IMR-90 (cell line): ENCODE measurements at regions not wholly inside any gene's neighbourhood (a gene's known extent, or its start where the extent isn't known, plus 50 kb on each side); places are given as distances from the start of the nearest gene placed in this dataset.

Source experiments
- ATAC-seq: fragments of 200-7000 bp; cut with Tn5 transposase; 2 replicates; pipeline ENCODE4 v1.9.1; 2020; ENCODE audit warnings: low read depth, mild to moderate bottlenecking, moderate library complexity
- BruUV-seq: library from RNA; stranded (reverse); fragments of 400-500 nt; replicated peaks from 2 replicates; lab custom pipeline; 2021; lab: Mats Ljungman, UMichigan
- CTCF ChIA-PET: fragments of 300-600 bp; formaldehyde crosslinking; extraction: SDS; loops from one replicate; lab custom pipeline; 2021; ENCODE audit warnings: antibody characterized with exemption; lab: Yijun Ruan, JAX
- POLR2A ChIA-PET: fragments of 300-600 bp; sonication (Branson Sonifier 250); formaldehyde crosslinking; loops from one replicate; lab custom pipeline; 2022; ENCODE audit warnings: antibody characterized with exemption; ENCODE audit not compliant: unreplicated experiment; lab: Charles Lee
- DNase-seq: peaks from one replicate; pipeline ENCODE4 v3.0.0; 2013
- H2AFZ ChIP-seq: replicated peaks from 2 replicates; pipeline ENCODE3; 2013; ENCODE audit warnings: low read length, mild to moderate bottlenecking; ENCODE audit not compliant: poor library complexity
- H2AK5ac ChIP-seq: 2 replicates; pipeline ENCODE4 v1.6.1; 2013; ENCODE audit warnings: low read depth, low read length, inconsistent platforms
- H2AK9ac ChIP-seq: replicated peaks from 2 replicates; pipeline ENCODE3; 2013; ENCODE audit warnings: mild to moderate bottlenecking, low read depth, low read length, moderate library complexity; ENCODE audit not compliant: poor library complexity
- H2BK120ac ChIP-seq: 2 replicates; pipeline ENCODE4 v1.6.1; 2013; ENCODE audit warnings: low read depth, low read length, inconsistent platforms
- H2BK15ac ChIP-seq: 3 replicates; pipeline ENCODE4 v1.6.1; 2013; ENCODE audit warnings: low read depth, low read length, inconsistent platforms
- H2BK20ac ChIP-seq: 2 replicates; pipeline ENCODE4 v1.6.1; 2013; ENCODE audit warnings: low read depth, mild to moderate bottlenecking, inconsistent platforms, low read length, moderate library complexity
- H2BK5ac ChIP-seq: 2 replicates; pipeline ENCODE4 v1.6.1; 2013; ENCODE audit warnings: mild to moderate bottlenecking, low read depth, low read length, inconsistent platforms; ENCODE audit not compliant: poor library complexity, severe bottlenecking
- H3K14ac ChIP-seq: replicated peaks from 2 replicates; pipeline ENCODE4 v1.6.1; 2013; ENCODE audit warnings: low read depth, low read length, inconsistent platforms
- H3K18ac ChIP-seq: 2 replicates; pipeline ENCODE4 v1.6.1; 2013; ENCODE audit warnings: low read depth, low read length, control low read depth
- H3K23ac ChIP-seq: 2 replicates; pipeline ENCODE4 v1.6.1; 2013; ENCODE audit warnings: low read depth, low read length, inconsistent platforms
- H3K27ac ChIP-seq: 2 replicates; pipeline ENCODE4 v1.5.1; 2013; ENCODE audit warnings: mild to moderate bottlenecking, control low read depth, low read length; ENCODE audit not compliant: insufficient read depth
- H3K27me3 ChIP-seq: 2 replicates; pipeline ENCODE4 v1.6.1; 2013; ENCODE audit warnings: low read length; ENCODE audit not compliant: control insufficient read depth, insufficient read depth
- H3K36me3 ChIP-seq: 2 replicates; pipeline ENCODE4 v1.6.1; 2013; ENCODE audit warnings: low read length, mixed read lengths; ENCODE audit not compliant: control insufficient read depth, insufficient read depth
- H3K4ac ChIP-seq: 2 replicates; pipeline ENCODE4 v1.6.1; 2013; ENCODE audit warnings: low read depth, low read length, inconsistent platforms
- H3K4me1 ChIP-seq: 2 replicates; pipeline ENCODE4 v1.6.1; 2013; ENCODE audit warnings: low read length, mixed read lengths; ENCODE audit not compliant: control insufficient read depth, insufficient read depth
- H3K4me2 ChIP-seq: 2 replicates; pipeline ENCODE4 v1.6.1; 2013; ENCODE audit warnings: low read depth, mild to moderate bottlenecking, control low read depth, low read length, moderate library complexity
- H3K4me3 ChIP-seq: 2 replicates; pipeline ENCODE4 v1.5.1; 2013; ENCODE audit warnings: low read depth, mild to moderate bottlenecking, control low read depth, low read length, moderate library complexity; ENCODE audit not compliant: insufficient read depth
- H3K56ac ChIP-seq: 2 replicates; pipeline ENCODE4 v1.6.1; 2013; ENCODE audit warnings: low read length, inconsistent platforms; ENCODE audit not compliant: insufficient read depth; ENCODE audit errors: extremely low read depth
- H3K79me1 ChIP-seq, 2 experiments: 2 replicates each; pipeline ENCODE4 v1.6.1; 2013; ENCODE audit warnings: low read length in 2 of 2, inconsistent platforms in 1 of 2, low read depth in 1 of 2
- H3K9ac ChIP-seq: 2 replicates; pipeline ENCODE4 v1.6.1; 2013; ENCODE audit warnings: low read depth, low read length, control low read depth
- H3K9me1 ChIP-seq: 2 replicates; pipeline ENCODE4 v1.6.1; 2013; ENCODE audit warnings: low read length, inconsistent platforms; ENCODE audit not compliant: insufficient read depth
- H3K9me3 ChIP-seq: 2 replicates; pipeline ENCODE4 v1.6.1; 2013; ENCODE audit warnings: low read length; ENCODE audit not compliant: control insufficient read depth, insufficient read depth
- H4K20me1 ChIP-seq: 2 replicates; pipeline ENCODE4 v1.6.1; 2013; ENCODE audit warnings: low read length, inconsistent platforms; ENCODE audit not compliant: insufficient read depth
- H4K5ac ChIP-seq: 2 replicates; pipeline ENCODE4 v1.6.1; 2013; ENCODE audit warnings: mild to moderate bottlenecking, low read depth, low read length, control low read depth
- H4K8ac ChIP-seq, 2 experiments: 2 replicates each; pipeline ENCODE4 v1.6.1; 2013; ENCODE audit warnings: low read depth in 2 of 2, low read length in 2 of 2, control low read depth in 1 of 2, inconsistent platforms in 1 of 2
- H4K91ac ChIP-seq: 2 replicates; pipeline ENCODE4 v1.6.1; 2013; ENCODE audit warnings: low read depth, low read length, inconsistent platforms; ENCODE audit not compliant: insufficient read depth
- BHLHE40 ChIP-seq: fragments of 150-350 bp; IDR thresholded peaks from 2 replicates; pipeline ENCODE4 v1.6.1; 2016; ENCODE audit warnings: mild to moderate bottlenecking, low read depth, low read length
- CEBPB ChIP-seq: IDR thresholded peaks from 2 replicates; pipeline ENCODE4 v1.6.1; 2012; ENCODE audit warnings: low read depth, low read length, improper control_type of control experiment
- CHD1 ChIP-seq: IDR thresholded peaks from 2 replicates; pipeline ENCODE4 v1.6.1; 2012; ENCODE audit warnings: low read depth, low read length, improper control_type of control experiment
- FOS ChIP-seq: fragments of 150-350 bp; IDR thresholded peaks from 2 replicates; pipeline ENCODE4 v1.6.1; 2016; ENCODE audit warnings: low read depth, low read length
- MAFK ChIP-seq: IDR thresholded peaks from 2 replicates; pipeline ENCODE4 v1.6.1; 2012; ENCODE audit warnings: low read depth, low read length, improper control_type of control experiment
- MAZ ChIP-seq: IDR thresholded peaks from 2 replicates; pipeline ENCODE4 v1.6.1; 2012; ENCODE audit warnings: low read depth, mild to moderate bottlenecking, low read length, improper control_type of control experiment, moderate library complexity, borderline replicate concordance
- MXI1 ChIP-seq: IDR thresholded peaks from 2 replicates; pipeline ENCODE4 v1.6.1; 2012; ENCODE audit warnings: low read depth, mild to moderate bottlenecking, low read length, moderate library complexity, borderline replicate concordance
- NFE2L2 ChIP-seq: fragments of 150-350 bp; IDR thresholded peaks from 2 replicates; pipeline ENCODE4 v1.6.1; 2016; ENCODE audit warnings: low read depth, mild to moderate bottlenecking, low read length
- POLR2A ChIP-seq: IDR thresholded peaks from 2 replicates; pipeline ENCODE4 v1.6.1; 2012; ENCODE audit warnings: mild to moderate bottlenecking, low read depth, low read length
- RAD21 ChIP-seq: IDR thresholded peaks from 2 replicates; pipeline ENCODE4 v1.6.1; 2012; ENCODE audit warnings: low read length, improper control_type of control experiment
- RCOR1 ChIP-seq: IDR thresholded peaks from 2 replicates; pipeline ENCODE4 v1.6.1; 2012; ENCODE audit warnings: mild to moderate bottlenecking, low read length, improper control_type of control experiment; ENCODE audit not compliant: insufficient replicate concordance
- RFX5 ChIP-seq: IDR thresholded peaks from 2 replicates; pipeline ENCODE4 v1.8.0; 2012; ENCODE audit warnings: low read depth, mild to moderate bottlenecking, low read length, moderate library complexity
- SMC3 ChIP-seq: fragments of 150-350 bp; IDR thresholded peaks from 2 replicates; pipeline ENCODE4 v1.6.1; 2016; ENCODE audit warnings: low read depth, mild to moderate bottlenecking, antibody characterized with exemption, low read length, moderate library complexity
- WGBS, 2 experiments: methylation state at CpG; one replicate each; pipeline versions ENCODE4 v1.1.5 to v1.1.7; 2013; ENCODE audit warnings: missing lambda C conversion rate in 2 of 2; ENCODE audit not compliant: insufficient read length in 1 of 2; ENCODE audit errors: extremely low coverage in 2 of 2; 5-methylcytosine and 5-hydroxymethylcytosine counted together
- dilution Hi-C: fragments of 300-500 bp; cut with HindIII; formaldehyde crosslinking; loops from one replicate; pipeline ENCODE4 v1.14.3; 2018; ENCODE audit warnings: low sequenced_read_pairs; ENCODE audit not compliant: unreplicated experiment
- in situ Hi-C: fragments of 300-500 bp; cut with MboI; formaldehyde crosslinking; loops from 3 replicates; pipeline ENCODE4 v1.14.3; 2019; ENCODE audit warnings: low sequenced_read_pairs, inconsistent platforms, mixed read lengths
- intact Hi-C: fragments of 100-400 bp; cut with micrococcal nuclease; formaldehyde crosslinking; loops from 2 replicates; pipeline ENCODE4 v1.10.0; 2022
- TF ChIP-seq, protein P1 (sequence below): fragments of 150-350 bp; IDR thresholded peaks from 2 replicates; pipeline ENCODE4 v1.6.1; 2016; ENCODE audit warnings: low read depth, mild to moderate bottlenecking, low read length, moderate library complexity, borderline replicate concordance
- TF ChIP-seq, protein P2 (sequence below): conservative IDR thresholded peaks from 2 replicates; pipeline ENCODE4 v1.5.1; 2012; ENCODE audit warnings: mild to moderate bottlenecking, low read depth, low read length, improper control_type of control experiment
- TF ChIP-seq, protein P3 (sequence below): fragments of 150-350 bp; IDR thresholded peaks from 2 replicates; pipeline ENCODE4 v1.6.1; 2017; ENCODE audit warnings: mild to moderate bottlenecking, antibody characterized with exemption, low read length, low read depth

DNA sequence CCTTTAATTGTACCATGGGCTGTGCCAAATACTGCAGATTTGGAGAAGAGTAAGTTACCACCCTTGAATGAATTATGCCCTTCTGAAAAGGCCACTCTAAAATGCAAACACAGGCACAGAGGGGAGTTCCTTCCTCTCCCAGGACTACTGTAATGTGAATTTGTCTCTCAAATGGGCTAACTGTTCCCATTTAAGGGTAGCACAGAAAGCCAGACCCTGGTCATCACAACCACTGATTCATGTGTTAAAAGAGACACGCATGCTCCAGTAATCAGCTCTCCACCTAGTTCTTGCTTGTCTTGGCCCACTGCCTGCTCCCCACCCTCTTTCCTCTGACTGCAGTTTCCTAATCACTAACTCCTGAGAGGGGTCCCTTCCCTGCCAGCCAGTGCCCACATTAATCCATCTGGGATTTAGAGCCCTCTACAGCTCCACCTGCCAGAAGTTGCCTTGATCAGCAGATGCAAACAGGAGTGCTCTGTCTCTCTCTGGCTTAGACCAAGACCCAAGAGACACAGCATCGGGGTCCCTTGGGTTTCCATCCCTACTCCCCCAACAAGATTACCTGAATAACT, 382.4 kb downstream of the TMEM167A start:
- intact Hi-C loops = no loop called here

More for the DNA sequence above, 382.4 kb downstream of the TMEM167A start:
- Histone ChIP-seq H3K56ac (no peak overlapping the region), H2BK20ac (no peak overlapping the region), H3K4me3 (no peak overlapping the region), H2AFZ (no peak overlapping the region), H2AK9ac (no peak overlapping the region), H3K18ac (no peak overlapping the region), H3K4me2 (no peak overlapping the region), H2BK120ac (no peak overlapping the region), H3K9me1 (no peaks in the 10 kb centered on the region; the same call in 1 of the 2 replicates), H4K5ac (no peak overlapping the region), H3K79me1 (no peaks in the 10 kb centered on the region), H3K27me3 (no peaks in the 10 kb centered on the region; the same call in 1 of the 2 replicates), H3K36me3 (no peaks in the 10 kb centered on the region), H3K23ac (no peak overlapping the region), H2BK5ac (no peak overlapping the region), H3K27ac (no peak overlapping the region), H3K4ac (no peak overlapping the region), H3K9me3 (no peaks in the 10 kb centered on the region), H3K4me1 (no peaks in the 10 kb centered on the region), H2AK5ac (no peak overlapping the region), H4K8ac (no peak overlapping the region), H2BK15ac (no peak overlapping the region), H3K14ac (no peak overlapping the region), H4K20me1 (no peaks in the 10 kb centered on the region), H4K91ac (no peak overlapping the region), H3K9ac (no peak overlapping the region)
- no TSS peak for BruUV-seq
- dilution Hi-C loops = no loop called here
- no peak for TF ChIP-seq CEBPB
- TF ChIP-seq, protein P1, sequence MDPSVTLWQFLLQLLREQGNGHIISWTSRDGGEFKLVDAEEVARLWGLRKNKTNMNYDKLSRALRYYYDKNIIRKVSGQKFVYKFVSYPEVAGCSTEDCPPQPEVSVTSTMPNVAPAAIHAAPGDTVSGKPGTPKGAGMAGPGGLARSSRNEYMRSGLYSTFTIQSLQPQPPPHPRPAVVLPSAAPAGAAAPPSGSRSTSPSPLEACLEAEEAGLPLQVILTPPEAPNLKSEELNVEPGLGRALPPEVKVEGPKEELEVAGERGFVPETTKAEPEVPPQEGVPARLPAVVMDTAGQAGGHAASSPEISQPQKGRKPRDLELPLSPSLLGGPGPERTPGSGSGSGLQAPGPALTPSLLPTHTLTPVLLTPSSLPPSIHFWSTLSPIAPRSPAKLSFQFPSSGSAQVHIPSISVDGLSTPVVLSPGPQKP = no peak
- no peak for TF ChIP-seq RCOR1
- no peak for TF ChIP-seq RAD21
- TF ChIP-seq, protein P2, sequence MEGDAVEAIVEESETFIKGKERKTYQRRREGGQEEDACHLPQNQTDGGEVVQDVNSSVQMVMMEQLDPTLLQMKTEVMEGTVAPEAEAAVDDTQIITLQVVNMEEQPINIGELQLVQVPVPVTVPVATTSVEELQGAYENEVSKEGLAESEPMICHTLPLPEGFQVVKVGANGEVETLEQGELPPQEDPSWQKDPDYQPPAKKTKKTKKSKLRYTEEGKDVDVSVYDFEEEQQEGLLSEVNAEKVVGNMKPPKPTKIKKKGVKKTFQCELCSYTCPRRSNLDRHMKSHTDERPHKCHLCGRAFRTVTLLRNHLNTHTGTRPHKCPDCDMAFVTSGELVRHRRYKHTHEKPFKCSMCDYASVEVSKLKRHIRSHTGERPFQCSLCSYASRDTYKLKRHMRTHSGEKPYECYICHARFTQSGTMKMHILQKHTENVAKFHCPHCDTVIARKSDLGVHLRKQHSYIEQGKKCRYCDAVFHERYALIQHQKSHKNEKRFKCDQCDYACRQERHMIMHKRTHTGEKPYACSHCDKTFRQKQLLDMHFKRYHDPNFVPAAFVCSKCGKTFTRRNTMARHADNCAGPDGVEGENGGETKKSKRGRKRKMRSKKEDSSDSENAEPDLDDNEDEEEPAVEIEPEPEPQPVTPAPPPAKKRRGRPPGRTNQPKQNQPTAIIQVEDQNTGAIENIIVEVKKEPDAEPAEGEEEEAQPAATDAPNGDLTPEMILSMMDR = no peak
- TF ChIP-seq NFE2L2 = no peak
- TF ChIP-seq FOS = no peak
- TF ChIP-seq MXI1 = no peak
- TF ChIP-seq, protein P3, sequence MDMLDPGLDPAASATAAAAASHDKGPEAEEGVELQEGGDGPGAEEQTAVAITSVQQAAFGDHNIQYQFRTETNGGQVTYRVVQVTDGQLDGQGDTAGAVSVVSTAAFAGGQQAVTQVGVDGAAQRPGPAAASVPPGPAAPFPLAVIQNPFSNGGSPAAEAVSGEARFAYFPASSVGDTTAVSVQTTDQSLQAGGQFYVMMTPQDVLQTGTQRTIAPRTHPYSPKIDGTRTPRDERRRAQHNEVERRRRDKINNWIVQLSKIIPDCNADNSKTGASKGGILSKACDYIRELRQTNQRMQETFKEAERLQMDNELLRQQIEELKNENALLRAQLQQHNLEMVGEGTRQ = no peak
- no peak for TF ChIP-seq MAZ
- TF ChIP-seq SMC3 = no peak
- no peak for TF ChIP-seq MAFK
- TF ChIP-seq BHLHE40 = no peak
- no peak for TF ChIP-seq CHD1
- no peak for TF ChIP-seq POLR2A
- no peak for TF ChIP-seq RFX5
- POLR2A ChIA-PET = no interaction called here
- ATAC-seq (no peak), DNase-seq (no peak)
- CTCF ChIA-PET = no interaction called here
- in situ Hi-C loops = no loop called here
- WGBS, 2 experiments = no CpG with 5 or more reads among the region's 2 CpGs
